IPS DF 6.9 (cell line): ENCODE measurements at regions not wholly inside any gene's neighbourhood (a gene's known extent, or its start where the extent isn't known, plus 50 kb on each side); places are given as distances from the start of the nearest gene placed in this dataset.

ENCODE experiments used
- DNase-seq: peaks from one replicate; pipeline ENCODE4 v3.0.0-alpha.2; 2013; ENCODE audit warnings: low read depth, low spot score
- H3K27ac ChIP-seq: one replicate; pipeline ENCODE4 v1.5.1; 2013; ENCODE audit warnings: low read length, control low read depth
- H3K27me3 ChIP-seq: 2 replicates; pipeline ENCODE4 v1.6.1; 2013; ENCODE audit warnings: mild to moderate bottlenecking, low read length; ENCODE audit not compliant: control insufficient read depth, insufficient read depth
- H3K36me3 ChIP-seq: 2 replicates; pipeline ENCODE4 v1.6.1; 2013; ENCODE audit warnings: low read length; ENCODE audit not compliant: control insufficient read depth, insufficient read depth
- H3K4me1 ChIP-seq: 2 replicates; pipeline ENCODE4 v1.6.1; 2013; ENCODE audit warnings: low read length; ENCODE audit not compliant: control insufficient read depth, insufficient read depth
- H3K4me3 ChIP-seq: 2 replicates; pipeline ENCODE4 v1.5.1; 2013; ENCODE audit warnings: mild to moderate bottlenecking, low read length
- H3K9me3 ChIP-seq: 2 replicates; pipeline ENCODE4 v1.6.1; 2013; ENCODE audit warnings: low read length, inconsistent platforms; ENCODE audit not compliant: control insufficient read depth, insufficient read depth
- WGBS: extraction: QIAGEN DNeasy Blood & Tissue Kit; methylation state at CpG from one replicate; pipeline ENCODE4 v1.1.7; 2013; ENCODE audit warnings: mixed read lengths, missing lambda C conversion rate; ENCODE audit not compliant: insufficient read length, insufficient coverage; 5-methylcytosine and 5-hydroxymethylcytosine counted together

DNA sequence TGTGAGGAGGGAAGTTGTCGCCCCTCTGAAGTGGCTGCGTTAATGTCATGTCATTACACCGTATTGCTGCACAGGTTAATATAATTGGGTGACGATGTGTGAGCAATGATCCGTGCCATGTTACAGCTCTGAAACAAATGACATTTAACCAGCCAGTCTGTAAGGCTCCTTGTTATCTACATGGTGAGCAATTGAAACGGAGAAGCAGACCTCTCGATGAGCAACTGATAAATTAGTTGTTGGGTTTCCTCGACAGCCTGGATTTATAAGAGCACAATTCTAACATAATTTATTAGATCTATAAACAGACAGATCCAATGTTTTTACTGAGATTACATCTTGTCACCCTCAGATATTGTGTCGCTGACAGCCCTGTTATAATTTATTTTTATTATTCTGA lies 49.9 kb upstream of the MAFB start:
- WGBS, result no CpG with 5 or more reads among the region's 9 CpGs
- no peaks in the 10 kb centered on the region for H3K9me3 ChIP-seq
- H3K4me1 ChIP-seq, result no peaks in the 10 kb centered on the region
- H3K4me3 ChIP-seq, result no peak overlapping the region
- H3K27ac ChIP-seq, result no peak overlapping the region
- no peak for DNase-seq
- no peaks in the 10 kb centered on the region for H3K36me3 ChIP-seq
- H3K27me3 ChIP-seq, result no peaks in the 10 kb centered on the region

DNA sequence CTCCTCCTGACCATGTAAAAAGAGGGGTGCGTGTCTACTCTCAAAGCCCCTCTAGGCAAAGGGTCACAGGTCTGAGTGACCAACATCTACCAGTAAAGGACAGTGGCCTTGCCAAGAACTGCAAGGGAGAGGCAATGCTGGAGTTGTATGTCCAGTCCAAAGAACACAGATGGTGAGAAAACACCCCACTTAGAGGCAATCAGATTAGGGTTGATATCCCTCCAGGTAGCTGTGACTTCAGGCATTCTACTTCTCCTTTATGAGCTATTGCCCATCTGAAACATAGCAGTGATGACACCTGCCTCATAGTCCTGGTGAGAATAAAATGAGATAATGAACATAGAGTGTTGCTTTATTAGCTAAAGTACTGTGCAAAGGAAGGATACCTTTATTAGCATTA lies 50.8 kb upstream of the MAFB start:
- H3K4me1 ChIP-seq, result no peaks in the 10 kb centered on the region
- H3K27ac ChIP-seq, result no peak overlapping the region
- H3K27me3 ChIP-seq, result no peaks in the 10 kb centered on the region
- no peaks in the 10 kb centered on the region for H3K9me3 ChIP-seq
- no peaks in the 10 kb centered on the region for H3K36me3 ChIP-seq
- H3K4me3 ChIP-seq, result no peak overlapping the region
- WGBS, result no CpG with 5 or more reads among the region's 1 CpG
- DNase-seq, result no peak

DNA sequence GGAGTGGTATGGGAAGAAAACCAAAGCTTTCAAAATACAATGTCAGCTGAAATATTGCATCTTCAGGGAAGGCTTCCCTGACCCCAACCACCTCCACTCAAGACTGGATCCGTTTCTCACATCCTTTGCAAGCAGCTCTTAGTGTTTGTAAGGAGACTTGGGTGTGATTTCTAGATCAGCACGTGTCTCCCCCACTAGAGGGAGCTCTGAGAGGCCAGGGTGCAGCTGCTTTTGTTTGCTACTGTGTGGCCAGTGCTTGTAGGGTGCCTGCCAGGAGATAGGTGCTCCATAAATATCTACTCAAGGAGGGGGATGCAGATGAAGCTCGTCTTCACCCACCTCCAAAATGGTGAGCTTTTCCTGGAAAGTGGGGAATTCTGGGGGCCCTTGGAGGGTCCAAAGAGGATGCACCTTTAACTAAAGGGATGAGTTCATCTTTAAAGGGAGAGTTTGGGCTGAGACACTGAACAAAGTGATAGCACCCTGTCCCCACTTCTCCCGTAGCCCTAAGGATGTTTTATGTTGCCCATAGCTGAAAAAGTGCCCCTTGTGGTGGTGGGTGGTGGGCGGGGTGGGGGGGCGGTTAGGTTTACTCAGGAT lies 52.6 kb upstream of the MAFB start:
- H3K36me3 ChIP-seq, result no peaks in the 10 kb centered on the region
- H3K4me1 ChIP-seq, result no peaks in the 10 kb centered on the region
- H3K27me3 ChIP-seq, result no peaks in the 10 kb centered on the region
- peak; percentile 47 for DNase-seq
- no CpG with 5 or more reads among the region's 6 CpGs for WGBS
- no peak overlapping the region for H3K27ac ChIP-seq
- H3K9me3 ChIP-seq, result no peaks in the 10 kb centered on the region
- H3K4me3 ChIP-seq, result no peak overlapping the region

DNA sequence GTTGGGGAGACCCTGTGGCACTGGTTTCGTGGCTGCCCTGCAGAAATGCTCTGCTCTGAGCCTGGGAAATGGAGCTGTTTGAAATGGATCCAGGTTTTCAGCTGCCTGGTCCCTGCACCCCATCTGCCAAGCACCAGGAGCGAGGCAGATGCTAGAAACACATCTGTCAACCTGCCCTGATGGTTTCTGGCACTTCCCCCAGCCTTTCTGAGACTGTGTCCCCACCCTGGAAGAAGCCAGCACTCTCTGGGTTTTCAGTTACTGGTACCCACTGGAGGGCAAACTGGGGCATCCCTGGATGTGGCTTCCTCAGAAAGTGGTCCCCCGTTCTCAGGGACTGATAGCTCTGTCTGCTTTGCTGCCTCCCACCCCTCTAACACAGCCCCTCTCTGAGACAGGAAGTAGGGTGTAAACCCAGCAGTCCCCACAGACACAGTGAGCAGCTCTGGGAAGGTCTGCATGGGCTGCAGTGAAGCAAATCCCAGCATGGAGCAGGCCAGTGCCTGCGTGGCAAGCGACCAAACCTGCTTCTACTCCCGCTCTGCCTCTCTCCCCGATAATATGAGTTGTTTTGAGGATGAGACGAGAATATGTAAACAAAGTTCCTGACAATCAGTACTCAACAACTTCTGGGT lies 54.2 kb upstream of the MAFB start:
- no peaks in the 10 kb centered on the region for H3K4me1 ChIP-seq
- no peaks in the 10 kb centered on the region for H3K27me3 ChIP-seq
- H3K4me3 ChIP-seq, result no peak overlapping the region
- WGBS, result no CpG with 5 or more reads among the region's 8 CpGs
- no peak overlapping the region for H3K27ac ChIP-seq
- no peaks in the 10 kb centered on the region for H3K36me3 ChIP-seq
- DNase-seq, result no peak
- H3K9me3 ChIP-seq, result no peaks in the 10 kb centered on the region

DNA sequence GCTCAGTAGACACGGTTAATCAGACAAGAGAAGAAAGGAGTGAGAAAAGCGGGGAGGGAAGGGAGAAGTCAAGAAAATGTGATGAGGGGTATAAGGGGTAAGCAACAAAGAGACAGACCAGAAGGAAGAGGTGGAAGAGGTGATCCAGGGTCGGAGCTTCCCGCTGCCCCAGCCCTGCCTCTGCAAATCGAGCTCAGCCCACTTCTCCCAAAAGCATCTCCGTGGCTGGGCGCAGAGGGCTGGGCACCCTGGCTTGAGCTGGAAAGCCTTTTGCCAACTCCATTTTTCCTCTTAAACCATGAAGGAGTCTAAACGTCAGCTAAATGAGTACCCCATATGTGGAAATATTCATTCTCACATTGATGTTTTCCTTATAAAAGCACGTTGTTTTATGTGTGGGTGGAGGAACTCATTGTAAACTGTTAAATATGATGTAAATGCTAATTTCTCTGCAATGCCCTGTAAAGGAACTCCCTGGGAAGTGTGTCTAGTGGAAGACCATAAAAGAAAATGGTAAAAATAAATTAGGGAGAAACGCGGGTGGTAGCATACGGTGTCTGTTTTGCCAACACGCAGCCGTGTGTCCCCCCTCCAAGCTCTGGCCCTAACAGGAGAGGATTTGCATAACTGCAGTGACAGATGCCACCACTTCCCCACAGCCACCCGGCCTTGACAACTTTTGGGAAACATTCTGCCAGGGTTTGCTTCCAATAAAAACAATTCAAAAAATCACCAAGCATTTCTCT lies 55.2 kb upstream of the MAFB start:
- no peak overlapping the region for H3K27ac ChIP-seq

DNA sequence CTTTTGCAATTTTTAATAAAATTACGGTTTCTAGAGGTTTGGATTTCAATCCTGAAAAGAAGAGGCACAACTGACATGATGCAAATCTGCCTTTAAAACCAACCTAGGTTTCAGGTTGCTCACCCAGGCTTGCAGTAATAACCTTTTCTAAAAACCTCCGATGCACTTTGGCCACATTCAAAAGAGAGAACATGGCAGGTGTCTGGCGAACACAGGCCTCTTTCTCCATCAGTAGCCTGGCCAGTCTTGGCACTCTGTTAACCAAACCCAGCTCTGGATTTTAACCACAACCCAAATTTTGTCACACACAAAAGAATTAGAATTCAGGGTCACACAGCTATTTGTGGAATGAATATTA lies 55.8 kb upstream of the MAFB start:
- Histone ChIP-seq H3K36me3 (no peaks in the 10 kb centered on the region), H3K9me3 (no peaks in the 10 kb centered on the region), H3K27me3 (no peaks in the 10 kb centered on the region), H3K4me3 (no peak overlapping the region), H3K27ac (no peak overlapping the region), H3K4me1 (no peaks in the 10 kb centered on the region)
- WGBS, result no CpG with 5 or more reads among the region's 3 CpGs
- no peak for DNase-seq

More for the DNA sequence above, 55.2 kb upstream of the MAFB start:
- Histone ChIP-seq H3K9me3 (no peaks in the 10 kb centered on the region), H3K36me3 (no peaks in the 10 kb centered on the region), H3K27me3 (no peaks in the 10 kb centered on the region), H3K4me1 (no peaks in the 10 kb centered on the region), H3K4me3 (no peak overlapping the region)
- no peak for DNase-seq
- no CpG with 5 or more reads among the region's 15 CpGs for WGBS

DNA sequence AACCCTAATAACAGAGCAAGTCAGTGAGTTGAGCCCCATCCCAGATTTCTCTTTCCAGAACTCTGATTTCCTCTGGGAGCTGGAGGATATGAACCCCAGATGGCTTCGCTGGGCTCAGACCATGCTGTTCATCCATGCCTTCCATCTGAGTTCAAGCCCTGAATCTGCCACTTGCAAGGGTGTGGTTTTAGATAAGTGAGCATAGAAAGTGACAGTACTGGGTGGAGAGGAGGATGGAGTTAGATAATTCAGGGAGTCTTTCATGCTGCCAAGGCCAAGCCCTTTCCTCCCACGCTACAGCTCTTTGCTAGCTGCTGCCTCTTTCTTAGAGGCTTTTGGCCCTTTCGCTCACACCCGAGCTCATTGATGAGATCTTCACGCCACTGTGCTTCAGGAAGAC lies 57.2 kb upstream of the MAFB start:
- DNase-seq, result no peak
- no peaks in the 10 kb centered on the region for H3K27me3 ChIP-seq
- H3K4me3 ChIP-seq, result no peak overlapping the region
- WGBS, result no CpG with 5 or more reads among the region's 5 CpGs
- H3K36me3 ChIP-seq, result no peaks in the 10 kb centered on the region
- no peaks in the 10 kb centered on the region for H3K4me1 ChIP-seq
- H3K27ac ChIP-seq, result no peak overlapping the region
- no peaks in the 10 kb centered on the region for H3K9me3 ChIP-seq

DNA sequence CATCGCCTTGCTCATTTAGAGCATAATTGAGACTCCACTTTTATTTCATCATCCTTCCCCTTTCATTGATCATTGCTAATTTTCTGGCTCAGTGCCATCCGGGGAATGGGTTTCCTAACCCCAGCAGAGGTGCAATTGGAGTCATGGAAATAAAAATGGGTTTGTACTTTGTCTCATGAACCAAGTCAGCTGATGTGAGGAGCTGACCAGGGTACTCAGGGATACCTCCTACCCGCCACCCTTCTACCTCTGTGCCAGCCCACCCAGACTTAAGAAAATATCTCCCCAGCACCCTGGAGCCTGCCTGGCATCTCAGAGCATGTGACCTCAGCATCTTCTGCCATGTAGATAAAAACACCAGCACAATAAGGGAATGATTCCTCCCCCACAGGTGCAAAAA lies 59.1 kb upstream of the MAFB start:
- no peaks in the 10 kb centered on the region for H3K36me3 ChIP-seq
- H3K27ac ChIP-seq, result no peak overlapping the region
- no peaks in the 10 kb centered on the region for H3K4me1 ChIP-seq
- DNase-seq, result no peak
- no peaks in the 10 kb centered on the region for H3K27me3 ChIP-seq
- no CpG with 5 or more reads among the region's 3 CpGs for WGBS
- no peak overlapping the region for H3K4me3 ChIP-seq
- H3K9me3 ChIP-seq, result no peaks in the 10 kb centered on the region

DNA sequence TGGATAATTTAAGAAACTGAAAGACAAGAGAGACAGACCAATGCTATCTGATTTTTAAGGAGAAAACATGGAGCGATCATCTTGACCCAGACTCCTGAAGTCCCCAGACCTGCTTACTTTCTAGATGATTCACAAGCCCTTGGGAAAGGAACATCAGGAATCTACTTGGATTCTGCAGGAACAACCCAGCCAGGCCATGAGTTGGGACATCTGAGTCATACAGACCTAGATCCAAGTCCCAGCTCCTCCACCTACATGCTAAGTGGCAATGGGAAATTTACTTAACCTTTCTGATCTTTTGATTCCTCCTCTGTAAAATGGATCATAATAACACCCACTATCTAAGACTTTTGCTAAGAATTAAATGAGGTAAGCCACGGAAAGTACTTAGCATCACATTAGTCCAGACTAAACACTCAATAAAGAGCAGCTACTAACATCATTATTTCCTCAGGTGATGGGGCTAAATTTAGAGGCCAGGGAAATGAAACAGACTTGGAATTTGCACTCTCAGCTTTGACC lies 61.0 kb upstream of the MAFB start:
- no peaks in the 10 kb centered on the region for H3K9me3 ChIP-seq
- H3K4me1 ChIP-seq, result no peaks in the 10 kb centered on the region
- H3K4me3 ChIP-seq, result no peak overlapping the region
- H3K27me3 ChIP-seq, result no peaks in the 10 kb centered on the region
- DNase-seq, result no peak
- no CpG with 5 or more reads among the region's 2 CpGs for WGBS
- H3K27ac ChIP-seq, result no peak overlapping the region
- no peaks in the 10 kb centered on the region for H3K36me3 ChIP-seq

DNA sequence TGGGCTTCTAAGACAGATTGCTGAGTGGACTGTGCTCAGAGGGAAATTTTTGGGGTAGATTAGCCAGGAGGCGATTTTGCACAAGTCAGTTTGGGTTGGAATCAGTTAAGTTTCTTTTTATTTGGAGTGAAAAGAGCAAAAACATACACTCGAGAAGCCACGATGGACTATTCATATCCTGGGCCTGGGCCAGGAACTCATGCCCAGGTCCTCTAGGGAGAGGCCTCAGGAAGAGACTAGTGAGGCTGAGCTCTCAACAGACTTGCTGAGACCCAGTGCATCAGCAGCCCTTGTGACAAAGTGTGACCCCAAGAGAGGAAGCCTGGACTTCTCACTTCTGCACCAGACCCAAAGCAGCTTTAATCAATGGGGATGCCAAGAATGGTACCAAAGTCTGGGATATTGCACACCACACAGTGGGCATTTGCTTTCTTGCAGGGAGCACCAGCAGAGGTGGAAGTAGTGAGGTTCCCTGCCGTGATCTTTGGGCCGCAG lies 61.6 kb upstream of the MAFB start:
- no CpG with 5 or more reads among the region's 5 CpGs for WGBS
- no peaks in the 10 kb centered on the region for H3K4me1 ChIP-seq
- H3K9me3 ChIP-seq, result no peaks in the 10 kb centered on the region
- H3K27me3 ChIP-seq, result no peaks in the 10 kb centered on the region
- no peaks in the 10 kb centered on the region for H3K36me3 ChIP-seq
- H3K4me3 ChIP-seq, result no peak overlapping the region
- DNase-seq, result no peak
- no peak overlapping the region for H3K27ac ChIP-seq
